Uterus (tissue), 3 donors: ENCODE measurements at regions not wholly inside any gene's neighbourhood (a gene's known extent, or its start where the extent isn't known, plus 50 kb on each side); places are given as distances from the start of the nearest gene placed in this dataset.

Source experiments
- DNase-seq, 2 donors: peaks; one replicate each; pipeline ENCODE4 v3.0.0-alpha.2; 2019 to 2020
- H3K27ac ChIP-seq, 2 donors: fragments of 200-600 bp; sonication (generic); 1 replicate in 1 of 2; 2 replicates in 1 of 2; pipeline ENCODE4 v1.5.1; 2016 to 2018
- H3K27me3 ChIP-seq, 2 donors: fragments of 200-600 bp; sonication (generic); one replicate each; pipeline ENCODE4 v1.5.1; 2018 to 2019; ENCODE audit warnings: control low read depth in 1 of 2
- H3K36me3 ChIP-seq, 2 donors: fragments of 200-600 bp; sonication (generic); one replicate each; pipeline ENCODE4 v1.5.1; 2019; ENCODE audit warnings: control low read depth in 1 of 2
- H3K4me1 ChIP-seq, 2 donors: fragments of 200-600 bp; sonication (generic); one replicate each; pipeline ENCODE4 v1.5.1; 2018 to 2019; ENCODE audit warnings: control low read depth in 1 of 2
- H3K4me3 ChIP-seq, 2 donors: fragments of 200-600 bp; sonication (generic); 1 replicate in 1 of 2; 2 replicates in 1 of 2; pipeline ENCODE4 v1.5.1; 2018 to 2019; ENCODE audit warnings: mild to moderate bottlenecking in 1 of 2
- H3K9me3 ChIP-seq, 2 donors: fragments of 200-600 bp; sonication (generic); one replicate each; pipeline ENCODE4 v1.5.1; 2019; ENCODE audit warnings: control low read depth in 1 of 2
- POLR2A ChIP-seq, 2 donors: fragments of 450-650 bp; IDR thresholded peaks; one replicate each; pipeline ENCODE4 v1.6.1; 2016; ENCODE audit warnings: antibody characterized with exemption in 2 of 2, mild to moderate bottlenecking in 1 of 2, moderate library complexity in 1 of 2
- intact Hi-C: fragments of 100-400 bp; cut with DNase I; formaldehyde crosslinking; loops from one replicate; pipeline ENCODE4 v1.15.1; 2023; ENCODE audit warnings: low total_unique reads
- TF ChIP-seq, protein P1 (sequence below), 4 experiments: fragments of 200-600 bp in 2 of 4; fragments of 450-650 bp in 2 of 4; sonication (generic) in 2 of 4; IDR thresholded peaks; one replicate each; pipeline ENCODE4 v1.5.1; 2016 to 2019; ENCODE audit warnings: antibody characterized with exemption in 4 of 4, mild to moderate bottlenecking in 2 of 4, moderate library complexity in 1 of 4
- donor health status: DM: yes; HTN: yes; CAD: no.

DNA sequence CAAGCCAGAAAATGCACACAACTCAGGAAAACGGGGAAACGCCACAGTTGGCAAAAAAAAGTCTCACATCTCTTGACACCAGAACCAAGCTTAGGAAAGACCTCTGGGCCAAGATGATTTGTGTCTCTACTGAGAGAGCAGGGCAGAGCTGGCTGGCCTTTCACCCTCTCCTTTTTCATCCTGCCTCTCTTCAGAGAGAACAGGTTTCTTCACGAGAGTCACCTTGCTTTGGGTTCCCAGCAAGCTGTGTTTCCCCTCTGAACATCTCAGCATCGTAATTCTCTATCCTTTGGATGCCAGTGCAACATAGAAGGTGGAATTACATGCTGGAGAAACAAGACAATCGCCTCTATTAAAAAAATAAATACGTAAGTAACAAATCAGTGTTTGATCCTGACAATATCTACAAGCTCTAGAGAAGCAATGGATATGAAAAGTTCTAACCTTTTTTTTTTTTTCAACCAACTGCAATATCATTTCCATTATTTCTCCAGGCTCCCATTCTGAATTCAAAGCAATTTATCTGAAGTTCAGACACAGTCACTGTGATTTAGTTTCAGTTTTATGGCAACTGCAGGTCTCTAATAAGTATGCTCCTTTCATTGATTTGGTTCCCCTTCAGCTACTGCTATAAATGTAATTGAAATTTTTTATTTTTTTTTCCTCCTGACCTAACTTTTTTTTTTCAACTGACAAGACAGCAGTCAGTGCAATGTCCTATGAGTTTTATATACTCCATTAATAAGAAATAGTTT, 708.6 kb downstream of the DTWD2 start:
- H3K27ac ChIP-seq: no peak overlapping the region
- H3K27me3 ChIP-seq: no peaks in the 10 kb centered on the region
- intact Hi-C loops: no loop called here
- H3K9me3 ChIP-seq: no peaks in the 10 kb centered on the region
- DNase-seq: no peak
- no peak overlapping the region for H3K4me3 ChIP-seq
- no peaks in the 10 kb centered on the region for H3K4me1 ChIP-seq
- TF ChIP-seq, protein P1, sequence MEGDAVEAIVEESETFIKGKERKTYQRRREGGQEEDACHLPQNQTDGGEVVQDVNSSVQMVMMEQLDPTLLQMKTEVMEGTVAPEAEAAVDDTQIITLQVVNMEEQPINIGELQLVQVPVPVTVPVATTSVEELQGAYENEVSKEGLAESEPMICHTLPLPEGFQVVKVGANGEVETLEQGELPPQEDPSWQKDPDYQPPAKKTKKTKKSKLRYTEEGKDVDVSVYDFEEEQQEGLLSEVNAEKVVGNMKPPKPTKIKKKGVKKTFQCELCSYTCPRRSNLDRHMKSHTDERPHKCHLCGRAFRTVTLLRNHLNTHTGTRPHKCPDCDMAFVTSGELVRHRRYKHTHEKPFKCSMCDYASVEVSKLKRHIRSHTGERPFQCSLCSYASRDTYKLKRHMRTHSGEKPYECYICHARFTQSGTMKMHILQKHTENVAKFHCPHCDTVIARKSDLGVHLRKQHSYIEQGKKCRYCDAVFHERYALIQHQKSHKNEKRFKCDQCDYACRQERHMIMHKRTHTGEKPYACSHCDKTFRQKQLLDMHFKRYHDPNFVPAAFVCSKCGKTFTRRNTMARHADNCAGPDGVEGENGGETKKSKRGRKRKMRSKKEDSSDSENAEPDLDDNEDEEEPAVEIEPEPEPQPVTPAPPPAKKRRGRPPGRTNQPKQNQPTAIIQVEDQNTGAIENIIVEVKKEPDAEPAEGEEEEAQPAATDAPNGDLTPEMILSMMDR (IDR thresholded peaks at IDR 0.05): no peak
- TF ChIP-seq POLR2A (IDR thresholded peaks at IDR 0.05): no peak
- H3K36me3 ChIP-seq: no peaks in the 10 kb centered on the region

DNA sequence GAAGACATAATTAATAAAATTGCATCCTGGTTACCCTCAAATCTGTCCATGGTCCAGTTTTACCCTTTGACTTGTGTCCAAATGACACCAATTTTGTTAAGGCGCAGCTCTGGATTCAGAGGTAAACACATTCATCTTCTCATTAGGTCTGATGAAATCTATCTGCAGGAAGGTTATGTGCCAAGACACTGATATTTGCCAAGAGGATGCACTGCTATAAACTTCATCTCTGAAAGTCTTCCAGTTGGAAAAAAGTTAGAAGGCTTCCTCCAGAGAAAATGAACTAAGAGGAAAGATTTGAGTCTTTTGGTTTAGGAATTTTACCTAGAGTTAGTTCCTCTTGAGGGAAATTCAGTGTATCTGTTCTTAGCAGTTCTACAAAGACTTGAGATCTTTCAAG, 717.8 kb downstream of the DTWD2 start:
- Histone ChIP-seq H3K27me3 (no peaks in the 10 kb centered on the region), H3K9me3 (no peaks in the 10 kb centered on the region), H3K4me1 (no peaks in the 10 kb centered on the region), H3K27ac (no peak overlapping the region), H3K36me3 (no peaks in the 10 kb centered on the region), H3K4me3 (no peak overlapping the region)
- intact Hi-C loops: no loop called here
- TF ChIP-seq POLR2A (IDR thresholded peaks at IDR 0.05): no peak
- TF ChIP-seq, protein P1 (IDR thresholded peaks at IDR 0.05): no peak
- no peak for DNase-seq

DNA sequence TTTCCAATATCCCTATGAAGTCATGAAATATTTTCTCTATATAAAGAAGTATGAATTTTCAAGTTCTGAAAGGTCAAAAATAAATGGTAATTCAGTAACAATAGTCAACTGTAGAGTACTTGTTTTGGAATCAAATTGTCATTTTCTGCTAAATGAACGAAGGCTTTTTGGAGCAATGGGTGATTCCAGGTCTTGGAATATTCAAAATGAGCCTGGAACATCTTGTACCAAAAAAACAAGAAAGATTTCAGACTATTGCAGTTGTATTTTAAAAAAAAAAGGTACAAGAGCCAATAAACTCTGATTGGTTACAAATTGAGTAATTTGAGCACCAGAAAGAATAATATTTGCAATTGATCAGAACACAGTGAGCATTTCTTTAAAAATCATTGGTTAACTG, 730.1 kb downstream of the DTWD2 start:
- Histone ChIP-seq H3K27ac (no peak overlapping the region), H3K4me1 (no peaks in the 10 kb centered on the region), H3K9me3 (no peaks in the 10 kb centered on the region), H3K36me3 (no peaks in the 10 kb centered on the region), H3K4me3 (no peak overlapping the region), H3K27me3 (no peaks in the 10 kb centered on the region)
- no peak for TF ChIP-seq POLR2A (IDR thresholded peaks at IDR 0.05)
- TF ChIP-seq, protein P1 (IDR thresholded peaks at IDR 0.05): no peak
- no peak for DNase-seq
- intact Hi-C loops: no loop called here

DNA sequence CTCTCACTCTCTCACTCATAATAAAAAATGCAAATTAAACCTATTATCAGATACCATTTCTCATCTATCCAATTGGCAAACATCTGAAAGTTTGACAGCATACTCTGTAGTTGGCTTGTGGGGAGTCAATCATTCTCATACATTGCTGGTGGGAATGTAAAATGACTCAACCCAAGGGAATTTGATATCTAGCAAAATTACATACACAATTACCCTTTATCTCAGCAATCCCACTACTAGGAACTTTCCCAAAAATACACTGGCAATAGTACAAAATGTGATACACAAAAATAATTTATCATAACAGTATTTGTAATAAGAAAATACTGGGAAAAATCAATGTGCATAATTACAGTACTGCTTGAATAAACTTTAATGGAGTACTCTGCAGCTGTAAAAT, 731.3 kb downstream of the DTWD2 start:
- H3K36me3 ChIP-seq: no peaks in the 10 kb centered on the region
- intact Hi-C loops: no loop called here
- no peaks in the 10 kb centered on the region for H3K9me3 ChIP-seq
- no peak for DNase-seq
- TF ChIP-seq POLR2A (IDR thresholded peaks at IDR 0.05): no peak
- TF ChIP-seq, protein P1 (IDR thresholded peaks at IDR 0.05): no peak
- no peaks in the 10 kb centered on the region for H3K4me1 ChIP-seq
- no peak overlapping the region for H3K27ac ChIP-seq
- no peaks in the 10 kb centered on the region for H3K27me3 ChIP-seq
- H3K4me3 ChIP-seq: no peak overlapping the region

DNA sequence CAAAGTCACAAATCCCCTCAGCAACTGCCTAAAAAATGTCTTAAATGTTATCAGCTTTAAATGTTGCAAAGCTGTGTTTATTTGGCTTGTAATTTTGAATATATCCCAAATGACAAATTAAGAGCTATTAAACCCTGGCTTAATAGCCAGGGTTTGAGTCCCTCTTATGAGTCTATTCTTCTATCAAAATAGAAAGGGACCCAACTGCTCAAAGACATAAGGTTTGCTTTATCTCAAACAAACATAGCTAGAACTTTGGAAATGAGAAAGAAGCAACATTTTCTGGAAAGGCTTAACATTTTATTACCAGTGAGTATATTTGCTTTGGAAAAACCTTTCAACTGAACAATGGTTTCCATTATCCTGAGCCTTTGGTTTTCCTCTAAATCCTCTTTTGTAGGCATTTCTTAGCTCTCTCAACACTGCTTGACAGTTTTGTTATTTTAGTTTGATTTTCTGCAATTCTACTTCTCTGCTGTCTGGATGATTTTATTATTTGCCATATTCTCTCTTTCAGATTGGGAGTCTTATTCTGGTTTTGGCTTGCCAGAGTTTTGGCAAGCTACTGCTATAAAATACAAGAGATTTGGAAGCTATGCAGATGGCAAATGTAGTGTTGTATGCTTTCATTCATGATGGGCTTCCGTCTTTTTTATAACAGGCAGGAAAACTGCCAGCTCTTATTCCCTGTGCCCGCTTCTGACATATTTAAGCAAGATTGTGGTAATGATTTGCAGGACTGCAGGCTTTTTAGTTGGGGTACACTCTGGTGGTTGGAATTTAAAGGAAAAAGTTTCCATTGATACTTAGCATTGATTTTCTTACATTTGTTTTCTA, 734.9 kb downstream of the DTWD2 start:
- intact Hi-C loops: no loop called here
- no peak overlapping the region for H3K27ac ChIP-seq
- TF ChIP-seq, protein P1 (IDR thresholded peaks at IDR 0.05): no peak
- no peak for TF ChIP-seq POLR2A (IDR thresholded peaks at IDR 0.05)
- H3K4me3 ChIP-seq: no peak overlapping the region
- no peak for DNase-seq
- H3K36me3 ChIP-seq: no peaks in the 10 kb centered on the region
- H3K27me3 ChIP-seq: no peaks in the 10 kb centered on the region
- peaks cover 0 to 12% of the 10 kb centered on the region in 2 donors for H3K9me3 ChIP-seq
- H3K4me1 ChIP-seq: no peaks in the 10 kb centered on the region
